ENCODE measurements at regions not wholly inside any gene's neighbourhood (a gene's known extent, or its start where the extent isn't known, plus 50 kb on each side); places are given as distances from the start of the nearest gene placed in this dataset.

- TF ChIP-seq STAT6 (CRISPR knock-in tag; conservative IDR thresholded peaks at IDR 0.05; ENCODE audit: low read depth) (no peak), FOXJ3 (CRISPR knock-in tag; IDR thresholded peaks at IDR 0.05; ENCODE audit: borderline replicate concordance) (no peak), CDX4 (CRISPR knock-in tag; IDR thresholded peaks at IDR 0.05; ENCODE audit: borderline replicate concordance) (no peak), NFYB (CRISPR knock-in tag; conservative IDR thresholded peaks at IDR 0.05; ENCODE audit: low read depth) (no peak), ESRRA (CRISPR knock-in tag; IDR thresholded peaks at IDR 0.05; ENCODE audit: borderline replicate concordance) (no peak), TCF7 (CRISPR knock-in tag; IDR thresholded peaks at IDR 0.05; ENCODE audit: low read depth) (no peak)
Measured at GRCh38 chr10:44806950-44807349, 104.2 kb upstream of the TMEM72 start (continued).

- no peak for TF ChIP-seq ELF4 (CRISPR knock-in tag; IDR thresholded peaks at IDR 0.05; ENCODE audit: low read depth)
- TF ChIP-seq ZNF263 (CRISPR knock-in tag; IDR thresholded peaks at IDR 0.05; ENCODE audit: low read depth) = no peak
- TF ChIP-seq ZBTB43 (CRISPR knock-in tag; IDR thresholded peaks at IDR 0.05) = no peak
- no peak for TF ChIP-seq GRHL2 (CRISPR knock-in tag; IDR thresholded peaks at IDR 0.05; ENCODE audit: insufficient replicate concordance, severe bottlenecking)
- no peak for TF ChIP-seq NFATC4 (CRISPR knock-in tag; IDR thresholded peaks at IDR 0.05)
- TF ChIP-seq ZNF423 (CRISPR knock-in tag; IDR thresholded peaks at IDR 0.05) = no peak
- no peak for TF ChIP-seq USF1 (CRISPR knock-in tag; IDR thresholded peaks at IDR 0.05)
- TF ChIP-seq ATF1 (CRISPR knock-in tag; IDR thresholded peaks at IDR 0.05) = no peak
- TF ChIP-seq TEAD1 (CRISPR knock-in tag; IDR thresholded peaks at IDR 0.05) = no peak
- TF ChIP-seq CREB1 (CRISPR knock-in tag; IDR thresholded peaks at IDR 0.05) = no peak
- TF ChIP-seq ZNF425 (CRISPR knock-in tag; conservative IDR thresholded peaks at IDR 0.05) = no peak
- TF ChIP-seq ZNF671 (CRISPR knock-in tag; IDR thresholded peaks at IDR 0.05) = no peak
- no peak for TF ChIP-seq OVOL2 (CRISPR knock-in tag; IDR thresholded peaks at IDR 0.05; ENCODE audit: borderline replicate concordance)
- TF ChIP-seq USF2 (CRISPR knock-in tag; IDR thresholded peaks at IDR 0.05) = no peak
- no peak for TF ChIP-seq RORB (CRISPR knock-in tag; IDR thresholded peaks at IDR 0.05)
- no peak for TF ChIP-seq KAT7 (CRISPR knock-in tag; IDR thresholded peaks at IDR 0.05; ENCODE audit: borderline replicate concordance)
- DNase-seq (ENCODE audit: low spot score) (no peak), ATAC-seq (no peak)
- H3K4me1 Mint-ChIP-seq = peaks cover 42% of the 10 kb centered on the region
- H3K9me3 Mint-ChIP-seq = peaks cover 29% of the 10 kb centered on the region
- no peak overlapping the region for H3K4me3 Mint-ChIP-seq
- POLR2A ChIA-PET = no interaction called here
- H3K36me3 Mint-ChIP-seq = peaks cover 10% of the 10 kb centered on the region
- CTCF ChIA-PET = no interaction called here
- peaks cover 3% of the 10 kb centered on the region; the same call in 1 of the 2 replicates for H3K27me3 Mint-ChIP-seq (ENCODE audit: low read depth)
- no peak overlapping the region for H3K27ac Mint-ChIP-seq
Measured at GRCh38 chr10:44807451-44807850, 103.7 kb upstream of the TMEM72 start.
